ENCODE measurements at regions not wholly inside any gene's neighbourhood (a gene's known extent, or its start where the extent isn't known, plus 50 kb on each side); places are given as distances from the start of the nearest gene placed in this dataset.

- Histone ChIP-seq H3K36me3 (ENCODE audit: insufficient read depth, low read length) (no peaks in the 10 kb centered on the region), H3K9ac (ENCODE audit: low read length) (no peak overlapping the region), H3K4me3 (ENCODE audit: low read depth, low read length, poor library complexity, severe bottlenecking) (no peak overlapping the region), H3K27ac (ENCODE audit: low read depth, low read length, poor library complexity, severe bottlenecking) (no peak overlapping the region), H3K4me2 (ENCODE audit: low read length) (no peak overlapping the region), H3K79me2 (ENCODE audit: insufficient read depth, low read length) (no peaks in the 10 kb centered on the region), H3K4me1 (ENCODE audit: insufficient read depth, low read length, severe bottlenecking) (no peaks in the 10 kb centered on the region), H3K9me2 (ENCODE audit: low read depth, low read length) (no peaks in the 10 kb centered on the region), H3F3A (ENCODE audit: insufficient read depth, low read length) (no peaks in the 10 kb centered on the region), H2AFZ (ENCODE audit: low read length) (no peak overlapping the region), H4K20me1 (ENCODE audit: insufficient read depth, low read length) (no peaks in the 10 kb centered on the region), H3K27me3 (ENCODE audit: insufficient read depth, low read length) (no peaks in the 10 kb centered on the region), H3K9me3 (ENCODE audit: low read length) (no peaks in the 10 kb centered on the region)
- no peak for TF ChIP-seq CTCF (IDR thresholded peaks at IDR 0.05; ENCODE audit: low read length)
- TF ChIP-seq EZH2 (IDR thresholded peaks at IDR 0.05; ENCODE audit: borderline replicate concordance, low read length) = no peak
Measured at GRCh38 chr1:73537400-73537799, 660.6 kb downstream of the LRRIQ3 start.

GRCh38 chr1:73517603-73518191, 680.3 kb downstream of the LRRIQ3 start:
- Histone ChIP-seq H3K9ac (ENCODE audit: low read length) (no peak overlapping the region), H3F3A (ENCODE audit: insufficient read depth, low read length) (no peaks in the 10 kb centered on the region), H3K27ac (ENCODE audit: low read depth, low read length, poor library complexity, severe bottlenecking) (no peak overlapping the region), H3K4me3 (ENCODE audit: low read depth, low read length, poor library complexity, severe bottlenecking) (no peak overlapping the region), H4K20me1 (ENCODE audit: insufficient read depth, low read length) (no peaks in the 10 kb centered on the region), H3K27me3 (ENCODE audit: insufficient read depth, low read length) (no peaks in the 10 kb centered on the region), H2AFZ (ENCODE audit: low read length) (no peak overlapping the region), H3K9me3 (ENCODE audit: low read length) (no peaks in the 10 kb centered on the region), H3K79me2 (ENCODE audit: insufficient read depth, low read length) (no peaks in the 10 kb centered on the region), H3K4me2 (ENCODE audit: low read length) (no peak overlapping the region), H3K36me3 (ENCODE audit: insufficient read depth, low read length) (no peaks in the 10 kb centered on the region), H3K9me2 (ENCODE audit: low read depth, low read length) (no peaks in the 10 kb centered on the region), H3K4me1 (ENCODE audit: insufficient read depth, low read length, severe bottlenecking) (peaks cover 4% of the 10 kb centered on the region)
- TF ChIP-seq CTCF (IDR thresholded peaks at IDR 0.05; ENCODE audit: low read length) (no peak), EZH2 (IDR thresholded peaks at IDR 0.05; ENCODE audit: borderline replicate concordance, low read length) (no peak)

- Histone ChIP-seq H3K4me1 (ENCODE audit: insufficient read depth, low read length, severe bottlenecking) (peaks cover 4% of the 10 kb centered on the region), H3K4me2 (ENCODE audit: low read length) (no peak overlapping the region), H3K9me2 (ENCODE audit: low read depth, low read length) (no peaks in the 10 kb centered on the region), H3K4me3 (ENCODE audit: low read depth, low read length, poor library complexity, severe bottlenecking) (no peak overlapping the region), H2AFZ (ENCODE audit: low read length) (no peak overlapping the region), H3K27ac (ENCODE audit: low read depth, low read length, poor library complexity, severe bottlenecking) (no peak overlapping the region), H3K79me2 (ENCODE audit: insufficient read depth, low read length) (no peaks in the 10 kb centered on the region), H3K9me3 (ENCODE audit: low read length) (no peaks in the 10 kb centered on the region), H3F3A (ENCODE audit: insufficient read depth, low read length) (no peaks in the 10 kb centered on the region), H4K20me1 (ENCODE audit: insufficient read depth, low read length) (no peaks in the 10 kb centered on the region), H3K9ac (ENCODE audit: low read length) (no peak overlapping the region), H3K27me3 (ENCODE audit: insufficient read depth, low read length) (no peaks in the 10 kb centered on the region), H3K36me3 (ENCODE audit: insufficient read depth, low read length) (no peaks in the 10 kb centered on the region)
- no peak for TF ChIP-seq CTCF (IDR thresholded peaks at IDR 0.05; ENCODE audit: low read length)
- no peak for TF ChIP-seq EZH2 (IDR thresholded peaks at IDR 0.05; ENCODE audit: borderline replicate concordance, low read length)
Measured at GRCh38 chr1:73516451-73516850, 681.5 kb downstream of the LRRIQ3 start.

Measured in OCI-LY1 (cell line).